GM19467 (cell line): ENCODE measurements at regions not wholly inside any gene's neighbourhood (a gene's known extent, or its start where the extent isn't known, plus 50 kb on each side); places are given as distances from the start of the nearest gene placed in this dataset.

Experiments
- ATAC-seq: cut with Tn5 transposase; IDR thresholded peaks from one replicate; pipeline ENCODE4 v1.9.1; 2021; ENCODE audit warnings: mild to moderate bottlenecking, moderate library complexity; ENCODE audit not compliant: unreplicated experiment

DNA sequence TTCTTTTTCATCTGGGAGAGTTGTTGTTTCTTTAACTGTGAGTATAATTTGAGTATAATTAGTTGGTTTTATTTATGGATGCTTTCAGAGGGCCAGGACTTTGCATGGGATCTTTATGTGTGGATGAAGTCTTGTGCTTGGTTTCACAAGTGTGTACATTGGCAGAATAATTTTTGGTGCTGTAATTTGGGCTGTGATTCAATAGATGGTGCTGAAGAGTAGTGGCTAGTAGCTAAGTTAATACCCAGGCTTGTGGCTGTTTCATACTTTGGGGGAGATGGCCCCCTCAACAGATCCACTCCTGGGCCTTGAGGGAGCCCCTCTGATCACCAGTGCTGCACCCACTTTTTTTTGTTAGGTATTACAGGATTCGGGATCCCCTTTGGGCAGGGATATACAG, 1142.4 kb downstream of the SLITRK1 start:
- ATAC-seq, result no peak

DNA sequence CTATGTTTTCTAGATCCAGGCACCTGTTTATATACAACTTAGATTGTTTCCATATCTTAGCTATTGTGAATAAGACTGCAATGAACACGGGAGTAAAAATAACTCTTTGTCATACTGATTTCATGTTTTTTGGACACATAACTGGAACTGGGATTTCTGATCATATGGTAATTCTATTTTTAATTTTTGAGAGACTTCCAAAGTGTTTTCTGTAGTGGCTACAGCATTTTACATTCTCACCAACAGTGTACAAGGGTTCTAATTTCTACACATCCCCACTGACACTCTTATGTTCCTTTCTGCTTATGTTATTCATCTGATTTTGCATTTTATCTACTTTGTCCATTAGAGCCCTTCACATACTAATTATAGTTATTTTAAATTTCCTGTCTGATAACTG, 1152.9 kb downstream of the SLITRK1 start:
- no peak for ATAC-seq

DNA sequence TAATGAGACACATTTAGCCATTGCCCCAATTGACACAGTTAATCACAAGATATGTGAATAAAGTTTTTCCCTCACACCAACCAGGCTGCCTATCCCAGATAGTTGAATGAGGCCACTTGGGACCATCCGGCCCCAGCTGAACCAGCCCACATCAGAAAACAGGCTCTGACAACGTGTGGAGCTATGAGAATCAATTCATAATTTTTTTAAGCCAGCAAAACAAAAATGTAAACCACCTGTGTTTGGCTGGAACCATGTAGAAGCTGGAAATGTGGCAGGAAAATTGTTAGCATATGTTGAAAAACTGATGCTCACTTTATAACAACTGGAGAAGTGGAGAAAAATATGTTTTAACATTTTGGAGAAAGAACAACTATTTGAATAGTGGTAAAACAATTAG, 1161.3 kb downstream of the SLITRK1 start:
- ATAC-seq, result no peak

DNA sequence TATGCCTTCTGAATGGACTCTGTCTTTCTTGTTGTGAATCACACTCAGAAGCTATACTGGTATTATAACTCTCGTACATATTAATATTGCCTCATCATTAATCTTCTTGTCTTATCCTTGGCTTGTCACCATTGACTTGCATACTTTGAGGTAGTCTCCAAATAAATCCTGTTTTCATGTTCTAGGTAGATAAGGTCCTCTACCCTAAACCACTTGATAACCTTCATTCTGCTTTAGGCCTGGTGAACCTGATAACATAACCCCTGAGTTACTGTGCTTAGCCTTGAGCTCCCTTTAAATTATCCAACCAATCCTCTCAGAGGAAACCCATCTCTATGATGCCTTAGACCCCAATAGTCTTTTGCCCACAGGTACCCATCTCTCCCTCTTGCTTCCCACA, 1162.3 kb downstream of the SLITRK1 start:
- no peak for ATAC-seq

DNA sequence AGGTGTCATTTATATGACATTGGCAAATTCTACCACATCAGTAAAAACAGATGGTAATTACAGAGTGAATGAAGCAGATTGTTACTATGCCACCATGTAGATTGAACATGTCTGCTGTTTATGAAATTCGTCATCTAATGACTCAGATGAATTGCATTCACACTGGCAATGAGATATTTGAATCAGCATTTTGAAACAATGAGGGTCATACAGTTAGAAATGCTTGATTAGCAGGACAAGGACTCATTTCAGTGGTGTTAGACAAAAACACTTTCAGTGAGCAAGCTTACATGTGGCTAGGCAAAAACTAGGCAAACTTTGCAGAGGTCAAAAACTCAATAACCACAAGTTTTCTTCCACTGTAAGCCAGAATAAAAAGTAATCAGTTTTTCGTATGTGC, 1165.0 kb downstream of the SLITRK1 start:
- ATAC-seq, result no peak

DNA sequence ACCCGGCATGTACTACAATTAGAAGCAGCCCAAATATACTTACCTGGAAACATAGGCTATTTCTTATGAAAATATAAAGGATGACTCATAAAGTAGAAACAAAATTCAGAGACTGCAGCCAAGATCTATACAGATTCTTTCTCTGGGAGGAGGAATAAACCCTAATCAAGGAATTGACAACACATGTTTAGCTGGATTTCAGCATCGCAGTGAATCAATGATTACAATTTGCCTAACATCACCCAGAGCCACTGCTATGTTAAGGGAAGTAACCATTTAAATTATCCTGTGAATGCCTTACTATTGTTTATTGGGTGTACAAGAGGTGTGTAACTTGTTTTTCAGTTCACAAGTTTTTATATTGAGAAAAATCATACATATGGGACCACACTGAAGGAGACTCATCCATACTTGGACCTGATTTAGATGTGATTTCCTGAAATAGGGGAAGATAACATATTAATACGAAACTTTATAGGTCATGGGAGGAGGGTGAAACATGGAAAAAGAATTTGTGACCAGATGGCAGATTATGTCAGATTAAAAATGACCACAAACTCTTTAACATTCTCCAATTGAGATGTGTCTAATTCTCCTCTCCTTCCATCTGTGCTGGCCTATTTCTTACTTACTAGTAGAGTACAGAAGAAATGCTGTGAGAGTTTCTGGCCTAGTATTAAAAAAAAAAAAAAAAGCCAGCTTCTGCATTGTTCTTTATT, 1168.4 kb downstream of the SLITRK1 start:
- no peak for ATAC-seq

DNA sequence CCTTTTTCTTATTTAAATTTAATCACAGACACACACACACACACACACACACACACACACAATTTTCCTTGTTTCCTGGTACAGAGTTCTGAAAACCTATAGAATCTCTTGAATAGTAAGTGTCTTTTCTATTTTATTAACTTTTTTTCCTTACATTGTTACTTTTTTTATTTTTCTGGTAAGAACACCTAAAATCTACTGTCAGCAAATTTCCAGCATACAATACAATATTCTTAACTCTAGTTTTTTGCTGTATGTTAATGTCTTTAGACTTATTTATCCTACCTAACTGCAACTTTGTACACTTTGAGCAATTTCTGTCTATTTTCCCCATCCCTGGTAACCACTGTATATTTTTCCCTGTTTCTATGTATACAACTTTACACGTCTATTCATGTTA, 1179.8 kb downstream of the SLITRK1 start:
- ATAC-seq, result no peak

DNA sequence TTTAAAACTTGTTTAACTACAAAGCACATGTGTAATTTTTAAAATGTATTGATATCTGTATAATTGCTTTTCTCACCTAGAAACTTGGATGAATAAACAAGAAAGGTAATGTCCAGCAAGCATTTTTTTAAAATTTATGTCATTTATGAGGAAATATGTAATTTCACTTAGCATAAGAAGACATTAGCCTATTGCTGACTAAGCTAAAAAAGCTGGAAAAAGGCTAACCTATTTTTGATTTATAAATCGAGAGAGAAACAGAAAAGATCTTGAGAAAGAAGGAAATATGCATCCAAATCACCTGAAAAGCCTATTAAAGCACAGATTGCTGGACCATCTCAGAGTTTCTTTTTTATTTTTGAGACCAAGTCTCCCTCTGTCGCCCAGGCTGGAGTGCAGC, 1181.3 kb downstream of the SLITRK1 start:
- no peak for ATAC-seq

DNA sequence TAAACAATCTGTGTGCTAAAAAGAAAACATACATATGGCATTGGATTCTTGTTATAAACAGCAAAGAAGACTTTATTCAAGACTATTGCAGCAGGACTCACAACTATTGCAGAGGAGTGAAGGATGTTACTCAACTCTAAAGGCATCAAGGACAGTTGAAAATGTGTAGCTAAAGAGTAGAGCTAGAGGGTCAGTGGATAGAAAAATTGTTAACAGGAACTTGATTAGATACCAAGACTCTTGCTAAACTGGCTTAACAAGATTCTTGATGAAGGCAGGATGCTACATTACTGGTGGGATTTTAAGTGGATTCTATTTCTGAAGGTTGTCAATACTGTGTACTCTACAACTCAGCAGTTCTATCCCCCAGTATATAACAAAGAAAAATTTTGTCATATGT, 1183.3 kb downstream of the SLITRK1 start:
- no peak for ATAC-seq

DNA sequence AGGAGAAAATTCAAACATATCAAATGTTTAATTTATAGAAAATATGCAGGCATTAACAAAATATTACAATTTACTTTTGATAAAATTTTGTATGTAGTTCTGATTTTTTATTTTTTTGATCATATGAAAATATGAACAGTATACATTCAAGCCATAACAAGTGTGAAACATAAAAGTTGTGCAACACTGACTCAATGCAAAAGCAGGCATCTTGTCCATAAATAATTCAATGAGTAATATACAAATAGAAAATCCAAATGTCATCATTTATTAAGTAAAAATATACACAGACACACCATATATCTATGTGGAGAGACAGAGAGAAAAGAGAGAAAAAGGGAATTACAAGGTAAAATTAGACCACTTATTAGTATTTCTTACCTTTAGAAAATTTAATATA, 1183.9 kb downstream of the SLITRK1 start:
- ATAC-seq, result no peak

DNA sequence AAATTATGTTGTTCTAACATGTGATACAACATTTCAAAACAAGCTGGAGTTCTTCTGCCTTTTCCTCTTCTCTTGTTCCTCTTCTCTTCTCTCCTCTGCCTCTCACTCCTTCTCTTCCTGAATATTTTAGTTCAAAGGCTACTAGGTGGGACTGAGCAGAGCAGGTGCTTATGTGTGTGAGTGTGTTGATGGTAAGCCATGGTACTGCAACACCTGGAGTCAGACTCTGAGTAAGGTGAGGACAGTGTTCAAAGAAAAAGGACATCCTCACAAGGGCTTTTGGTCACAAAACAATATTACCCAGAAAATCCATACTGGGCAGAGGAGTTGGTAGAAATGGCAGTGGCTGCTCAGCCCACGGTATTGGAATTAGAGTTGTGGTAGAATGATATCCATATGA, 1188.7 kb downstream of the SLITRK1 start:
- ATAC-seq, result no peak

DNA sequence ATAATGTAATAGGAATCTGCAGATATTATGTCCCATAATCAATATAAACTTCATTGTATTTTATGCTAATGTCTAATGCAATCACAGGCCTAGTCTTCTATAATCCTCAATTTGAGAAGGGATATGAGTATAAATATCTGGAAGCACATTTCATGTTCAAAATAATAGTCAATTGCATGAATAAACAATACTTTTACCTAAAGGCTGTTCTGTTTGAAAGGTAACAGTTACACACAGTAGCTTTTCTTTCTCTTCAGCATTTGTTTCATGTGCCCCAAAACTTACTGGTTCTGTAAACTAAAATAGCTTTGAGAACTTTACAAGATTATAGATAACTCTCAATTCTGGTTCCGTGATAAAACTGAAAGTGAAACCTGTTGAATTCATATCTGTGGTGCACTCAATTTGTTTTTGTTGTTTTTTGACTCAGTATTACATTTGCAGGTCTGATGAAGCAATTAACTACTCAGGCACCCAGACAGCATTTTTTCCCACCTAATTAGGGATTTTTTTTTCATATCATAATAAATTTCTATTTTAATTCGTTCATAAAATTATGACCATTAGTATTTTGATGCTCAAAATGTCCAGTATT, 1193.8 kb downstream of the SLITRK1 start:
- peak; percentile 70 for ATAC-seq

DNA sequence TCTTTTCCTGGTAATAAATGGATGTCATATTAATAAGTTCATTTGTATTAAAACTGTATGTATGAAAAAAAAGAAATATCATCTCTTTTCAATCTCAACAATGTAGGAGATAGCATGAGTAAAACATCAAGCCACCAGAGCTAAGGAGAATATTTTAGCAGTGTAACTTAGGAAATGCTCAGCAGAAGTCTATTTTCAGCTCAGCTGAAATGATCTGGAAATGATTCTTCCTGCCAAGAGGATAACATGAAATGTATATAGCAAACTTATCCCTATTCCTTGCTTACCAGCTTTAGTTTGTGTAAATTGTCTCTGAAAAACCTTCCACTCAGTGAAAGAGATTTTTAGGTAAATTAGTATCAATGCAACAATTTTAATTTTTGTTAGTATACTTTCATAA, 1194.4 kb downstream of the SLITRK1 start:
- no peak for ATAC-seq

DNA sequence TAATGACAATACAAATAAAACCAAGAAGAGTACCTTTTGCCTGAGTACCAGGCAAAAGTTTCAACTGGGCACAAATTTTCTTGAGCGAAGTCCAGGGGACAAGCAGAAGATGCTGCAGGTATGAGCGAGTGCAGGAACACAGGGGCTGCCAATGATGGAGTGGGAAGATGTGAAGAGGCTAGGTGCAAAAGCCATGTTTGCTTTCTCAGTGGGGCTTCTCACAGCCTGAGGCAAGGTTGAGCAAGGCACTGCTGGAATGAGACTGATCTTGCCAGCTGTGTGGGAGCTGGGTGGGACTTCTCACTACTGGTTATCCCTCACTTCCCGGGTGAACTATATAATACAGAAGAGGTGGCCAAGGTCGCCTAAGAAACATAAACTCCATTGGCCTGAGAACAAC, 1200.7 kb downstream of the SLITRK1 start:
- no peak for ATAC-seq

DNA sequence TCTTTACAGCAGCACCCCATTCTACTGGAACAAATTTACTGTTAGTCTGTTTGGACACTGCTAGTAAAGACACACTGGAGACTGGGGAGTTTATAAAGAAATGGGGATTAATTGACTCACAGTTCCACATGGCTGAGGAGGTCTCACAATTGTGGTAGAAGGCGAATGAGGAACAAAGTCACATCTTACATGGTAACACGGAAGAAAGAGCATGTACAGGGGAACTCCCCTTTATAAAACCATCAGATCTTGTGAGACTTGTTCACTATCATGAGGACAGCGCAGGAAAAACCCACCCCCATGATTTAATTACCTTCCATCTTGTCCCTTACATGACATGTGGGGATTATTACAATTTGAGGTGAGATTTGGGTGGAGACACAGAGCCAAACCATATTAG, 1204.2 kb downstream of the SLITRK1 start:
- no peak for ATAC-seq

DNA sequence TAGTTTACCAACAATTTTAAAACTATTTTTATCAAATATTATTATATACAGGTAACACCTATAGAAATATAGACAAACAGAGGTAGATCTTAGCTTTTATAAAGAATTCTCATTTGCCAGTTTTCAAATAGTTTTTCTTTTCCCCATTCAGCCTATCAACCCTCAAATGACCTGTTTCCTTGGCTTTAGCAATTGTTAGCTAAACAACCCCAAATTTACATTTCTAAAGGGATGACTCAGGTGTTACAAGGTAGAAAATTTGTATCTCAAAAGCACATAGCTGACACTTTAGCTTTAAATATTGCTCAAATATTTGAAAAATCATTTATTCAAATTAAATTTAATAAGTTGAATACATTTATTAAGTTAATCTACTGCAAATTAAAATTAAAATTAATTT, 1207.2 kb downstream of the SLITRK1 start:
- ATAC-seq, result no peak

DNA sequence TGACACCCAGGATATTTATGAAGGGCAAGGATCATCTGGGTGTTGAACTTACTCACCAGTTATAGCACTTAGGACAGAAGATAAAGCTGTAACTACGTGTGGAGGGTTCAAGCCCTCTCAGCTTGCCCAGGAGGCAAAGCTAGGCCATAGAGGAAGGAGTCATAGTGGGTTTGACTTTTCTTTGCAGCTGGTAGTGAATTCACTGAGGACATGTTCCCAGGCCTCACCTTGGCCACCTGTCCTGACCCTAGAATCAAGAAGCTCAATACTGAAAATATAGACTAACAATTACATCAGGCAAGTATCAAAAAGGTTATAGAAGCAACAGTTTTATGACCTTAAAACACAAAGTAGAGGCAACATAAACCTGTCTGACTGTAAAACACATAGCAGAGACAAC, 1207.7 kb downstream of the SLITRK1 start:
- no peak for ATAC-seq

DNA sequence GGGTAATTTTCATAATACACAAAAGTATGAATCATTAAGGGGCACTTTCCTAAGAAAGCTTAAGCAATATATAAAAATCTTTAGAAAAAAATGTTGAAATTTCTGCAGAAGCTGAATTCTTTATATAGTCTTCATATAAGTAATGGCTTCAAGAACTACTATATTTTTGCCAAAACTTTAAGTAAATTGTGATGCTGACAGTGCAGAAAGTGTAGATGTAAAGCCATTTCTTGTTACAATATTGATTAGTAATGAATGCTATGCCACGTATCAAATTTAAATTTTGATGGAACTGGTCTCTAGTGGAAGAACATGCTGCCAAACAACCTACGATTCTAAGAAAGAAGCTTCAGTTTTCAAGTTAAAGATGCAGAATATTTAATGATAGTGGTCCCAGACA, 1210.0 kb downstream of the SLITRK1 start:
- no peak for ATAC-seq

DNA sequence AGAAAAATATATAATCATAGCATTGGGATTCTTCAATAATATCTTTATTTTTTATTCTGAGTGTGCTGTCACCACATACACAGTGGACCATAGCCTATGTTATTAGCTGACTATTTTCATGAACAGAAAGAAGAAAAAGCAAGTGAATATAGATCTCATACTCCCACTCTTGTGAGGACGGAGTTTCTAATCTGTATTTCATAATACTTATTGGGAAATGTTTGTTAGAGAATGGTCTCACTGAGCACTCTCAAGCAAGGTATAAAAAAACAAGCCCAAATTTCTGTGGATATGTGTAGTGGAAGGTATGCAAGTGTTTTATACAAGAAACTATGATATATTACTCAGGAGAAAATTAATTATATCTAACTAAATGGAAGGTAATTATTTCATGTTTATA, 1218.1 kb downstream of the SLITRK1 start:
- no peak for ATAC-seq

DNA sequence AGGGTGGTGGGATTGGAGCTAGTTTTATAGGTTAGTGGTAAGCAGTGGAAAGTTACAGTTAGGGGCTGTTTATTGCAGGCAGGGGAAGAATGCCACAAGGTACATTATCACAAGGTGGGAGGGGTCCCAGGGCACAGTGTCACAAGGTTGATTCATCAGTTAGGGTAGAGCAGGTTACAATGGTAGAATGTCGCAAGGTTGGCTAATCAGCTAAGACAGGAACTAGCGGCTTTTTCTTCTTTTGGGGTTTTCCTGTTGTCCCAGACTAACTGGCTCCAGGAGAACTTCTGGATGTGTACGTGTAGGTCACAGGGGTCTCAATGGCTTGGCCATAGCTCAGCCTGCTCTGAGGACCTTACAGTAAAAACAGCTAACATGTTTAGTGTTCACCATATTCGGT, 1221.1 kb downstream of the SLITRK1 start:
- no peak for ATAC-seq

DNA sequence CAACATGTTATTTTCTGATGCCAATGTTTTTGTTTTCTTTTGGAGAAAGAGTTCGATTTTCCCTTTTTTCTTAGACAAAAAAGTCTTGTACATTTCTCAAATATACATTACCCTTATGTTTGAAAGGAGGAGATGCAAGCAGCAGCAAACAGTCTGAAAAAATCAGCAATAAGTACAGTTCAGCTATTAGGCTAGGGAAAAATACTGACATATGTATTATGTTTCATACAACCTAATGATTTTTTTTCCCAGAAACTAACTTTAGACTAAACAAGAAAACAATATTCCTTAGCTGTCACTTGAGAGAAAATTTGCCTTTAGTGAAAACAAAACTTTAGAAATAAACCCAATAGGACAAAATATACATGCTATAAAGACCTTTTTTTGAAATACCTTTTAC, 1223.5 kb downstream of the SLITRK1 start:
- ATAC-seq, result no peak

DNA sequence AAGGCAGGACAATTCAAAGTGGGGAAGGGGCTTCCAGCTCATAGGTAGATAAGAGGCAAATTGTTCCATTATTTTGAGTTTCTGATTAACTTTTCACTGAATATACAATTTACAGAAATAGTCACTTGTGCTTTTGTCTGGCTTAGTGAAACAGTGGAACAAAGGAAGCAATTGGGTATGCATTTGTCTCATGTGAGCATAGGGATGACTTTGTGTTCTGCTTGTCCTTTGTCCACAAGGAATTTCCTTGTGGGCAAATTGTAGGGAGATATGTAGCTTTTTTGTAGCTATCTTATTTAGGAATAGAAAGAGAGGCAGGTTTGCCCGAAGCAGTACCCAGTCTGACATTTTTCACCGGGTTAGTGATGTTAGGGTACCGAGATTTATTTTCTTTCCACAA, 1224.8 kb downstream of the SLITRK1 start:
- no peak for ATAC-seq
